ENCODE measurements at regions not wholly inside any gene's neighbourhood (a gene's known extent, or its start where the extent isn't known, plus 50 kb on each side); places are given as distances from the start of the nearest gene placed in this dataset.

- DNase-seq, result no peak
Observed at GRCh38 chr6:16976385-16977183, 125.3 kb upstream of the STMND1 start.

- no peak for DNase-seq
Observed at GRCh38 chr6:16974704-16975359, 127.0 kb upstream of the STMND1 start.

- no peak for DNase-seq
Observed at GRCh38 chr6:16974387-16974673, 127.5 kb upstream of the STMND1 start.

GRCh38 chr6:16973545-16974386, 128.1 kb upstream of the STMND1 start:
- peak in 3 of 56 donors; percentile 4 to 5 (median 5) for DNase-seq

GRCh38 chr6:16973051-16973450, 128.8 kb upstream of the STMND1 start:
- DNase-seq, result no peak

GRCh38 chr6:16972535-16972934, 129.3 kb upstream of the STMND1 start:
- no peak for DNase-seq

- no peak for DNase-seq
Observed at GRCh38 chr6:16969699-16970655, 131.9 kb upstream of the STMND1 start.

GRCh38 chr6:16968101-16968500, 133.7 kb upstream of the STMND1 start:
- no peak for DNase-seq

GRCh38 chr6:16967470-16967817, 134.4 kb upstream of the STMND1 start:
- no peak for DNase-seq

GRCh38 chr6:16966791-16967469, 134.9 kb upstream of the STMND1 start:
- DNase-seq, result no peak

- DNase-seq, result no peak
Observed at GRCh38 chr6:16965689-16966088, 136.2 kb upstream of the STMND1 start.

- peak in 54 of 56 donors; percentile 4 to 86 (median 53) for DNase-seq
Observed at GRCh38 chr6:16964553-16965499, 137.0 kb upstream of the STMND1 start.

GRCh38 chr6:16961577-16961976, 140.3 kb upstream of the STMND1 start:
- no peak for DNase-seq

- no peak for DNase-seq
Observed at GRCh38 chr6:16959789-16960188, 142.1 kb upstream of the STMND1 start.

- no peak for DNase-seq
Observed at GRCh38 chr6:16956361-16956760, 145.5 kb upstream of the STMND1 start.

GRCh38 chr6:16955899-16956298, 146.0 kb upstream of the STMND1 start:
- no peak for DNase-seq

GRCh38 chr6:16953905-16954304, 147.9 kb upstream of the STMND1 start:
- DNase-seq, result no peak

GRCh38 chr6:16953446-16953845, 148.4 kb upstream of the STMND1 start:
- no peak for DNase-seq

GRCh38 chr6:16950825-16951495, 150.9 kb upstream of the STMND1 start:
- DNase-seq, result no peak

Measured in nucleus accumbens (tissue), 56 donors.